NB4 (cell line): ENCODE measurements at regions not wholly inside any gene's neighbourhood (a gene's known extent, or its start where the extent isn't known, plus 50 kb on each side); places are given as distances from the start of the nearest gene placed in this dataset.
"Not testable (repeated sequence)": the region's sequence is repeated elsewhere in the genome, so short reads cannot be mapped to it uniquely, and the experiment has no call there.

Experiments
- CTCF ChIP-seq: IDR thresholded peaks from one replicate; pipeline ENCODE4 v1.5.1; 2012; ENCODE audit warnings: low read depth, low read length
- MYC ChIP-seq: IDR thresholded peaks from 2 replicates; pipeline ENCODE4 v1.6.1; 2011; ENCODE audit warnings: low read depth, low read length
- POLR2A ChIP-seq: IDR thresholded peaks from 2 replicates; pipeline ENCODE4 v1.6.1; 2011; ENCODE audit warnings: mild to moderate bottlenecking; ENCODE audit not compliant: insufficient read length; ENCODE audit errors: extremely low read depth

GRCh38 chr5:18471791-18472190 is 837.5 kb downstream of the TAF11L14 start:
- not testable (repeated sequence) for TF ChIP-seq CTCF, POLR2A, MYC
